ENCODE measurements at regions not wholly inside any gene's neighbourhood (a gene's known extent, or its start where the extent isn't known, plus 50 kb on each side); places are given as distances from the start of the nearest gene placed in this dataset.
A peak's percentile ranks its signal among the peaks of the same experiment; 100 is the strongest.

DNA sequence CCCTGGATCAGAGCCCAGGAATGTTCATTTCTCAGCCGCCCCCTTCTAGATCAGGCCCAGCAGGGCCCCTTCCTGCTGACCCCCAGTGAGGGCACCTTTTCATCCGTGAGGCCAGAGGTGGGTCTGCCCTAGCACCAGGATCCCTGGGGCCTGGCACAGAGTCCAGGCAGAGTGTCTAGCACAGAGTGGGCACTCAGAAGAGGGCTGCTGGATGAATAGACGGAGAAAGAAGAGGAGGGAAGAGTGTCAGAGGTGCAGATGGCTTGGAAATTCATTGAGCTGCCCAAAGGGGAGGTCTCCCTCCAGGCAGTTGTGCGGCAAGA, 106.5 kb downstream of the CPZ start:
- no peak for ATAC-seq

DNA sequence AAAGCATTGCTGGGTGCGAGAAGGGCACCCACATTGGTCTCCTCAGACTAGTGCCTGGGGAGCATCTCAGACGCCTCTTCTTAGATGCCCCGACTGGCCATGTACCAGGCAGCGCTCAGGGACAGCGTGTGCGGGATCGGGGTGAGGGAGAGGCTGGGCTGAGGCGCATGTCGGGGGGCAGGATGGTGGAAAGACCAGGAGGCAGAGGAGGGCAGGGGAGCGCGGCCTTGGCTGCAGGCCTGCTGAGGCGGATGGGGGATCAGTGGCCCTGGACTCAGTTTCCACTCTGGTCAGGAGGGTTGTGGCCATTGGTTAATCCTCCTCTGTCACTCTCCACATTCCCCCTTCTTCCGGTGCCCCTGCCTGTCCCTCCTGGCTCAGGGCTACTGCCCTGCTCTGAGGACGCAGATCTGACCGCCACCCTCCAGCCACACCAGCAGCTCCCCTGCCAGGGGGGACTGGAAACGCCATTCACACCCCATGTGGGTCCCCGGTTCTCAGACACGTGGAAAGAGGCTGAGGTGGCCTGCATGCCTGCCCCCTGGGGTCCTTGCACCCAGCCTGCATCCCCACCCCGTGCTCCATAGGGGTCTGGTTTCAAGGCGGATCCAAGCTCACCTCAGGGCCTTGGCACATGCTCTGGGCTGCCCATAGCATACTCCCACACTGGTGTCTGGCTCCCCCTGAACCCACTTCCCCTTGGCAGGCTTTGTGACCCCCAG, 105.9 kb downstream of the CPZ start:
- Histone ChIP-seq H3K9me3 (no peaks in the 10 kb centered on the region), H3K27ac (no peak overlapping the region), H3K27me3 (no peaks in the 10 kb centered on the region), H3K4me1 (no peaks in the 10 kb centered on the region), H3K36me3 (no peaks in the 10 kb centered on the region), H3K4me3 (no peak overlapping the region)
- intact Hi-C loops (cut with DNase I): no loop called here
- no peak for ATAC-seq
- TF ChIP-seq, protein P1, sequence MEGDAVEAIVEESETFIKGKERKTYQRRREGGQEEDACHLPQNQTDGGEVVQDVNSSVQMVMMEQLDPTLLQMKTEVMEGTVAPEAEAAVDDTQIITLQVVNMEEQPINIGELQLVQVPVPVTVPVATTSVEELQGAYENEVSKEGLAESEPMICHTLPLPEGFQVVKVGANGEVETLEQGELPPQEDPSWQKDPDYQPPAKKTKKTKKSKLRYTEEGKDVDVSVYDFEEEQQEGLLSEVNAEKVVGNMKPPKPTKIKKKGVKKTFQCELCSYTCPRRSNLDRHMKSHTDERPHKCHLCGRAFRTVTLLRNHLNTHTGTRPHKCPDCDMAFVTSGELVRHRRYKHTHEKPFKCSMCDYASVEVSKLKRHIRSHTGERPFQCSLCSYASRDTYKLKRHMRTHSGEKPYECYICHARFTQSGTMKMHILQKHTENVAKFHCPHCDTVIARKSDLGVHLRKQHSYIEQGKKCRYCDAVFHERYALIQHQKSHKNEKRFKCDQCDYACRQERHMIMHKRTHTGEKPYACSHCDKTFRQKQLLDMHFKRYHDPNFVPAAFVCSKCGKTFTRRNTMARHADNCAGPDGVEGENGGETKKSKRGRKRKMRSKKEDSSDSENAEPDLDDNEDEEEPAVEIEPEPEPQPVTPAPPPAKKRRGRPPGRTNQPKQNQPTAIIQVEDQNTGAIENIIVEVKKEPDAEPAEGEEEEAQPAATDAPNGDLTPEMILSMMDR (IDR thresholded peaks at IDR 0.05): no peak
- no peak for TF ChIP-seq POLR2A (IDR thresholded peaks at IDR 0.05)
- WGBS (ENCODE audit: insufficient coverage, low coverage, low lambda C conversion rate, missing lambda C conversion rate): 80% methylated on average over 2 of the region's 20 CpGs
- DNase-seq: peak in 2 of 3 donors; percentile 5 to 39

More for the DNA sequence above, 106.5 kb downstream of the CPZ start:
- no peak for DNase-seq
- no peak overlapping the region for H3K4me3 ChIP-seq
- H3K27me3 ChIP-seq: no peaks in the 10 kb centered on the region
- H3K4me1 ChIP-seq: no peaks in the 10 kb centered on the region
- H3K27ac ChIP-seq: no peak overlapping the region
- H3K36me3 ChIP-seq: no peaks in the 10 kb centered on the region
- intact Hi-C loops (cut with DNase I): no loop called here
- H3K9me3 ChIP-seq: no peaks in the 10 kb centered on the region
- no peak for TF ChIP-seq POLR2A (IDR thresholded peaks at IDR 0.05)
- TF ChIP-seq, protein P1 (IDR thresholded peaks at IDR 0.05): no peak
- WGBS (ENCODE audit: insufficient coverage, low coverage, low lambda C conversion rate, missing lambda C conversion rate): 64% methylated on average over 2 of the region's 4 CpGs

DNA sequence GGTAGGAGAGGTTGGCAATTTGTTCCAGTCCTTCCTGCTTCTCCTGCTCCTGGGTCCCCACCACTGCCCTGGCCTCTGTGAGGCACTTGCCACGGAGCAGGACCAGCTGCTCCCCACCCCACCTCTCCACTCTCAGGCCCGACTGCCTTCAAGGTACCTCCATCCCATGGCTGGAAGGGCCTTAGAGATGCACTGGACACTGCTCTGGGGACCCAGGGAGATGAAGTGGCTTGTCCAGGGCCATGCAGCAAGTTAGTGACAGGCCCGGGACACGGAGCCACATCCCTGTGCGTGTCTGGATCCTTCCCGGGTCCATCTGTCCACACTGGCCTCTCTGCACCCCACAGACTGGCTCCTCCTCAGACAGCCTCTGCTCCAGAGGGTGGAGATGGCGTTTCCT, 105.3 kb downstream of the CPZ start:
- no peak for ATAC-seq
- DNase-seq: peak in 1 of 3 donors; percentile 6
- TF ChIP-seq, protein P1 (IDR thresholded peaks at IDR 0.05): no peak
- TF ChIP-seq POLR2A (IDR thresholded peaks at IDR 0.05): no peak
- intact Hi-C loops (cut with DNase I): no loop called here
- WGBS (ENCODE audit: insufficient coverage, low coverage, low lambda C conversion rate, missing lambda C conversion rate): 43% methylated on average over 1 of the region's 7 CpGs
- Histone ChIP-seq H3K4me1 (no peaks in the 10 kb centered on the region), H3K27ac (no peak overlapping the region), H3K9me3 (no peaks in the 10 kb centered on the region), H3K4me3 (no peak overlapping the region), H3K36me3 (no peaks in the 10 kb centered on the region), H3K27me3 (no peaks in the 10 kb centered on the region)

DNA sequence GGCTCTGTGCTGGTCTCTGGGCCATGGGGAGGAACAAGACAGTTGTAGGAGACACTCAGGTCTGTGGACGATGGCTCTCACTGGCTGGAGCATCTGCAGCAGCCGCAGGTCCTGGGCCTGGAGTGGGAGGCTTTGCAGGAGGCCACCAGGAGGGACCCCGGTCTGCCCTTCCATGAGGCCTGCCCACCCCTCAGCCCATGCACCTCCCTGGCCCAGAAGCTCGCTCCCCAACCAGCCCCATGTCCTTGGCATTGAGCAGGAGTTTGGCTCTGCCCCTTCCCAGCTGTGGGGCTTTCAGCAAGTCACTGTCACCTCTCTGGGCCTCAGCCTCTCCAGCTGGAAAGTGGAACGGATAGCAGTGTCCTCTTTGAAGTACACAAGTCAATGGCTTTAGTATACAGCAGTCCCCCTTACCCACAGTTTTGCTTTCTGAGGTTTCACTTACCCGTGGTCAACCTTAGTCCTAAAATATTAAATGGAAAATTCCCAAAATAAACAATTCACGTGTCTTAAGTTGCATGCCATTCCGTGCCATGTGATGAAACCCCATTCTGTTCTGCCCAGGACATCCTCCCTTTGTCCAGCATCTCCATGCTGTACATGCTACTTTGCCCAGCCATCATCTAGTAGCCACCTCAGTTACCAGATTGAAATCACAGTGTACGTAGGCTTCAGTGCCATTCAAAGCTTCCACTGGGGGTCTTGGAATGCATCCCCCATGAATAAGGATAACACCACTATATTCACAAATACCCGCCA, 104.0 kb downstream of the CPZ start:
- no peak for TF ChIP-seq POLR2A (IDR thresholded peaks at IDR 0.05)
- Histone ChIP-seq H3K4me3 (no peak overlapping the region), H3K9me3 (no peaks in the 10 kb centered on the region), H3K27ac (no peak overlapping the region), H3K4me1 (no peaks in the 10 kb centered on the region), H3K36me3 (no peaks in the 10 kb centered on the region), H3K27me3 (no peaks in the 10 kb centered on the region)
- ATAC-seq: no peak
- intact Hi-C loops (cut with DNase I): no loop called here
- 35% methylated on average over 4 of the region's 10 CpGs for WGBS (ENCODE audit: insufficient coverage, low coverage, low lambda C conversion rate, missing lambda C conversion rate)
- peak in 2 of 3 donors; percentile 8 to 34 for DNase-seq

Data from right lobe of liver (tissue), 6 donors.